ENCODE measurements at regions not wholly inside any gene's neighbourhood (a gene's known extent, or its start where the extent isn't known, plus 50 kb on each side); places are given as distances from the start of the nearest gene placed in this dataset.

DNA sequence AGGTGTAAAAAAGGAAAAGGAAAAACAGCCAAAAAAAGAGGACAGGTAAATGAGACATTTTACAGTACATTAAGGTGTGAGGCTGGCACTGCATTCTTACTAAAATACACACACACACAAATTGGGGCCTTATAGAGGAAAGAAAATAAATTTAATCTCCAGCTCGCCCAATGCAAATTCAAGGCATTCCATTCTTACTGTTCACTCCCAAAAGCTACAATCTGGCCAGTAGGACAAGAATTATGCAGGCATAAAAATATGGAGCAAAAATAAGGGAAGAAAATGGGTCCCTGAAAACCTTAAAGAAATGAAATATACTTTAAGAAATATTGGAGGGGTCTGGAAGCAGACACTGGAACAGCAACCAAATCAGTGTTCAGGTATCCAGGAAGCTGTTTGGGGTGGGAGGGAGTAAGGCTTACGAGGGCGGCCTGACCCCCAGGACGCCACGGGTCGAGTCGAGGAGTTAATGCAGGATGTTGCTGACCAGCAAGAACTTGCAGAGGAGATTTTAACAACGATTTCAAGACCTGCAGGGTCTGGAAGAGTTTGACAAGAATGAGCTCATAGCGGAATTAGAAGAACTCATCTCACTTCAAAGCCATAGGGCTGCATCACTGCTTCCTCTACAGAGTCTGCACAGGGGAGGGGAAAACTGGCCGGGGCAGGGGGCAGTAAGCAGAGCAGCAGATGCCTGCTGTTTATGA lies 245.5 kb downstream of the TBL1XR1 start:
- TF ChIP-seq, protein P1, sequence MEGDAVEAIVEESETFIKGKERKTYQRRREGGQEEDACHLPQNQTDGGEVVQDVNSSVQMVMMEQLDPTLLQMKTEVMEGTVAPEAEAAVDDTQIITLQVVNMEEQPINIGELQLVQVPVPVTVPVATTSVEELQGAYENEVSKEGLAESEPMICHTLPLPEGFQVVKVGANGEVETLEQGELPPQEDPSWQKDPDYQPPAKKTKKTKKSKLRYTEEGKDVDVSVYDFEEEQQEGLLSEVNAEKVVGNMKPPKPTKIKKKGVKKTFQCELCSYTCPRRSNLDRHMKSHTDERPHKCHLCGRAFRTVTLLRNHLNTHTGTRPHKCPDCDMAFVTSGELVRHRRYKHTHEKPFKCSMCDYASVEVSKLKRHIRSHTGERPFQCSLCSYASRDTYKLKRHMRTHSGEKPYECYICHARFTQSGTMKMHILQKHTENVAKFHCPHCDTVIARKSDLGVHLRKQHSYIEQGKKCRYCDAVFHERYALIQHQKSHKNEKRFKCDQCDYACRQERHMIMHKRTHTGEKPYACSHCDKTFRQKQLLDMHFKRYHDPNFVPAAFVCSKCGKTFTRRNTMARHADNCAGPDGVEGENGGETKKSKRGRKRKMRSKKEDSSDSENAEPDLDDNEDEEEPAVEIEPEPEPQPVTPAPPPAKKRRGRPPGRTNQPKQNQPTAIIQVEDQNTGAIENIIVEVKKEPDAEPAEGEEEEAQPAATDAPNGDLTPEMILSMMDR (IDR thresholded peaks at IDR 0.05; ENCODE audit: borderline replicate concordance, extremely low read depth, low read length, poor library complexity, severe bottlenecking): no peak
- TF ChIP-seq EZH2 (IDR thresholded peaks at IDR 0.05; ENCODE audit: borderline replicate concordance, low read depth, low read length, severe bottlenecking): no peak
